IMR-90 (cell line): ENCODE measurements at regions not wholly inside any gene's neighbourhood (a gene's known extent, or its start where the extent isn't known, plus 50 kb on each side); places are given as distances from the start of the nearest gene placed in this dataset.

Source experiments
- ATAC-seq: fragments of 200-7000 bp; cut with Tn5 transposase; 2 replicates; pipeline ENCODE4 v1.9.1; 2020; ENCODE audit warnings: low read depth, mild to moderate bottlenecking, moderate library complexity
- BruUV-seq: library from RNA; stranded (reverse); fragments of 400-500 nt; replicated peaks from 2 replicates; lab custom pipeline; 2021; lab: Mats Ljungman, UMichigan
- CTCF ChIA-PET: fragments of 300-600 bp; formaldehyde crosslinking; extraction: SDS; loops from one replicate; lab custom pipeline; 2021; ENCODE audit warnings: antibody characterized with exemption; lab: Yijun Ruan, JAX
- POLR2A ChIA-PET: fragments of 300-600 bp; sonication (Branson Sonifier 250); formaldehyde crosslinking; loops from one replicate; lab custom pipeline; 2022; ENCODE audit warnings: antibody characterized with exemption; ENCODE audit not compliant: unreplicated experiment; lab: Charles Lee
- DNase-seq: peaks from one replicate; pipeline ENCODE4 v3.0.0; 2013
- H2AFZ ChIP-seq: replicated peaks from 2 replicates; pipeline ENCODE3; 2013; ENCODE audit warnings: low read length, mild to moderate bottlenecking; ENCODE audit not compliant: poor library complexity
- H2AK5ac ChIP-seq: 2 replicates; pipeline ENCODE4 v1.6.1; 2013; ENCODE audit warnings: low read depth, low read length, inconsistent platforms
- H2AK9ac ChIP-seq: replicated peaks from 2 replicates; pipeline ENCODE3; 2013; ENCODE audit warnings: mild to moderate bottlenecking, low read depth, low read length, moderate library complexity; ENCODE audit not compliant: poor library complexity
- H2BK120ac ChIP-seq: 2 replicates; pipeline ENCODE4 v1.6.1; 2013; ENCODE audit warnings: low read depth, low read length, inconsistent platforms
- H2BK15ac ChIP-seq: 3 replicates; pipeline ENCODE4 v1.6.1; 2013; ENCODE audit warnings: low read depth, low read length, inconsistent platforms
- H2BK20ac ChIP-seq: 2 replicates; pipeline ENCODE4 v1.6.1; 2013; ENCODE audit warnings: low read depth, mild to moderate bottlenecking, inconsistent platforms, low read length, moderate library complexity
- H2BK5ac ChIP-seq: 2 replicates; pipeline ENCODE4 v1.6.1; 2013; ENCODE audit warnings: mild to moderate bottlenecking, low read depth, low read length, inconsistent platforms; ENCODE audit not compliant: poor library complexity, severe bottlenecking
- H3K14ac ChIP-seq: replicated peaks from 2 replicates; pipeline ENCODE4 v1.6.1; 2013; ENCODE audit warnings: low read depth, low read length, inconsistent platforms
- H3K18ac ChIP-seq: 2 replicates; pipeline ENCODE4 v1.6.1; 2013; ENCODE audit warnings: low read depth, low read length, control low read depth
- H3K23ac ChIP-seq: 2 replicates; pipeline ENCODE4 v1.6.1; 2013; ENCODE audit warnings: low read depth, low read length, inconsistent platforms
- H3K27ac ChIP-seq: 2 replicates; pipeline ENCODE4 v1.5.1; 2013; ENCODE audit warnings: mild to moderate bottlenecking, control low read depth, low read length; ENCODE audit not compliant: insufficient read depth
- H3K27me3 ChIP-seq: 2 replicates; pipeline ENCODE4 v1.6.1; 2013; ENCODE audit warnings: low read length; ENCODE audit not compliant: control insufficient read depth, insufficient read depth
- H3K36me3 ChIP-seq: 2 replicates; pipeline ENCODE4 v1.6.1; 2013; ENCODE audit warnings: low read length, mixed read lengths; ENCODE audit not compliant: control insufficient read depth, insufficient read depth
- H3K4ac ChIP-seq: 2 replicates; pipeline ENCODE4 v1.6.1; 2013; ENCODE audit warnings: low read depth, low read length, inconsistent platforms
- H3K4me1 ChIP-seq: 2 replicates; pipeline ENCODE4 v1.6.1; 2013; ENCODE audit warnings: low read length, mixed read lengths; ENCODE audit not compliant: control insufficient read depth, insufficient read depth
- H3K4me2 ChIP-seq: 2 replicates; pipeline ENCODE4 v1.6.1; 2013; ENCODE audit warnings: low read depth, mild to moderate bottlenecking, control low read depth, low read length, moderate library complexity
- H3K4me3 ChIP-seq: 2 replicates; pipeline ENCODE4 v1.5.1; 2013; ENCODE audit warnings: low read depth, mild to moderate bottlenecking, control low read depth, low read length, moderate library complexity; ENCODE audit not compliant: insufficient read depth
- H3K56ac ChIP-seq: 2 replicates; pipeline ENCODE4 v1.6.1; 2013; ENCODE audit warnings: low read length, inconsistent platforms; ENCODE audit not compliant: insufficient read depth; ENCODE audit errors: extremely low read depth
- H3K79me1 ChIP-seq, 2 experiments: 2 replicates each; pipeline ENCODE4 v1.6.1; 2013; ENCODE audit warnings: low read length in 2 of 2, inconsistent platforms in 1 of 2, low read depth in 1 of 2
- H3K9ac ChIP-seq: 2 replicates; pipeline ENCODE4 v1.6.1; 2013; ENCODE audit warnings: low read depth, low read length, control low read depth
- H3K9me1 ChIP-seq: 2 replicates; pipeline ENCODE4 v1.6.1; 2013; ENCODE audit warnings: low read length, inconsistent platforms; ENCODE audit not compliant: insufficient read depth
- H3K9me3 ChIP-seq: 2 replicates; pipeline ENCODE4 v1.6.1; 2013; ENCODE audit warnings: low read length; ENCODE audit not compliant: control insufficient read depth, insufficient read depth
- H4K20me1 ChIP-seq: 2 replicates; pipeline ENCODE4 v1.6.1; 2013; ENCODE audit warnings: low read length, inconsistent platforms; ENCODE audit not compliant: insufficient read depth
- H4K5ac ChIP-seq: 2 replicates; pipeline ENCODE4 v1.6.1; 2013; ENCODE audit warnings: mild to moderate bottlenecking, low read depth, low read length, control low read depth
- H4K8ac ChIP-seq, 2 experiments: 2 replicates each; pipeline ENCODE4 v1.6.1; 2013; ENCODE audit warnings: low read depth in 2 of 2, low read length in 2 of 2, control low read depth in 1 of 2, inconsistent platforms in 1 of 2
- H4K91ac ChIP-seq: 2 replicates; pipeline ENCODE4 v1.6.1; 2013; ENCODE audit warnings: low read depth, low read length, inconsistent platforms; ENCODE audit not compliant: insufficient read depth
- BHLHE40 ChIP-seq: fragments of 150-350 bp; IDR thresholded peaks from 2 replicates; pipeline ENCODE4 v1.6.1; 2016; ENCODE audit warnings: mild to moderate bottlenecking, low read depth, low read length
- CEBPB ChIP-seq: IDR thresholded peaks from 2 replicates; pipeline ENCODE4 v1.6.1; 2012; ENCODE audit warnings: low read depth, low read length, improper control_type of control experiment
- CHD1 ChIP-seq: IDR thresholded peaks from 2 replicates; pipeline ENCODE4 v1.6.1; 2012; ENCODE audit warnings: low read depth, low read length, improper control_type of control experiment
- FOS ChIP-seq: fragments of 150-350 bp; IDR thresholded peaks from 2 replicates; pipeline ENCODE4 v1.6.1; 2016; ENCODE audit warnings: low read depth, low read length
- MAFK ChIP-seq: IDR thresholded peaks from 2 replicates; pipeline ENCODE4 v1.6.1; 2012; ENCODE audit warnings: low read depth, low read length, improper control_type of control experiment
- MAZ ChIP-seq: IDR thresholded peaks from 2 replicates; pipeline ENCODE4 v1.6.1; 2012; ENCODE audit warnings: low read depth, mild to moderate bottlenecking, low read length, improper control_type of control experiment, moderate library complexity, borderline replicate concordance
- MXI1 ChIP-seq: IDR thresholded peaks from 2 replicates; pipeline ENCODE4 v1.6.1; 2012; ENCODE audit warnings: low read depth, mild to moderate bottlenecking, low read length, moderate library complexity, borderline replicate concordance
- NFE2L2 ChIP-seq: fragments of 150-350 bp; IDR thresholded peaks from 2 replicates; pipeline ENCODE4 v1.6.1; 2016; ENCODE audit warnings: low read depth, mild to moderate bottlenecking, low read length
- POLR2A ChIP-seq: IDR thresholded peaks from 2 replicates; pipeline ENCODE4 v1.6.1; 2012; ENCODE audit warnings: mild to moderate bottlenecking, low read depth, low read length
- RAD21 ChIP-seq: IDR thresholded peaks from 2 replicates; pipeline ENCODE4 v1.6.1; 2012; ENCODE audit warnings: low read length, improper control_type of control experiment
- RCOR1 ChIP-seq: IDR thresholded peaks from 2 replicates; pipeline ENCODE4 v1.6.1; 2012; ENCODE audit warnings: mild to moderate bottlenecking, low read length, improper control_type of control experiment; ENCODE audit not compliant: insufficient replicate concordance
- RFX5 ChIP-seq: IDR thresholded peaks from 2 replicates; pipeline ENCODE4 v1.8.0; 2012; ENCODE audit warnings: low read depth, mild to moderate bottlenecking, low read length, moderate library complexity
- SMC3 ChIP-seq: fragments of 150-350 bp; IDR thresholded peaks from 2 replicates; pipeline ENCODE4 v1.6.1; 2016; ENCODE audit warnings: low read depth, mild to moderate bottlenecking, antibody characterized with exemption, low read length, moderate library complexity
- WGBS, 2 experiments: methylation state at CpG; one replicate each; pipeline versions ENCODE4 v1.1.5 to v1.1.7; 2013; ENCODE audit warnings: missing lambda C conversion rate in 2 of 2; ENCODE audit not compliant: insufficient read length in 1 of 2; ENCODE audit errors: extremely low coverage in 2 of 2; 5-methylcytosine and 5-hydroxymethylcytosine counted together
- dilution Hi-C: fragments of 300-500 bp; cut with HindIII; formaldehyde crosslinking; loops from one replicate; pipeline ENCODE4 v1.14.3; 2018; ENCODE audit warnings: low sequenced_read_pairs; ENCODE audit not compliant: unreplicated experiment
- in situ Hi-C: fragments of 300-500 bp; cut with MboI; formaldehyde crosslinking; loops from 3 replicates; pipeline ENCODE4 v1.14.3; 2019; ENCODE audit warnings: low sequenced_read_pairs, inconsistent platforms, mixed read lengths
- intact Hi-C: fragments of 100-400 bp; cut with micrococcal nuclease; formaldehyde crosslinking; loops from 2 replicates; pipeline ENCODE4 v1.10.0; 2022
- TF ChIP-seq, protein P1 (sequence below): fragments of 150-350 bp; IDR thresholded peaks from 2 replicates; pipeline ENCODE4 v1.6.1; 2017; ENCODE audit warnings: mild to moderate bottlenecking, antibody characterized with exemption, low read length, low read depth
- TF ChIP-seq, protein P2 (sequence below): fragments of 150-350 bp; IDR thresholded peaks from 2 replicates; pipeline ENCODE4 v1.6.1; 2016; ENCODE audit warnings: low read depth, mild to moderate bottlenecking, low read length, moderate library complexity, borderline replicate concordance
- TF ChIP-seq, protein P3 (sequence below): conservative IDR thresholded peaks from 2 replicates; pipeline ENCODE4 v1.5.1; 2012; ENCODE audit warnings: mild to moderate bottlenecking, low read depth, low read length, improper control_type of control experiment

DNA sequence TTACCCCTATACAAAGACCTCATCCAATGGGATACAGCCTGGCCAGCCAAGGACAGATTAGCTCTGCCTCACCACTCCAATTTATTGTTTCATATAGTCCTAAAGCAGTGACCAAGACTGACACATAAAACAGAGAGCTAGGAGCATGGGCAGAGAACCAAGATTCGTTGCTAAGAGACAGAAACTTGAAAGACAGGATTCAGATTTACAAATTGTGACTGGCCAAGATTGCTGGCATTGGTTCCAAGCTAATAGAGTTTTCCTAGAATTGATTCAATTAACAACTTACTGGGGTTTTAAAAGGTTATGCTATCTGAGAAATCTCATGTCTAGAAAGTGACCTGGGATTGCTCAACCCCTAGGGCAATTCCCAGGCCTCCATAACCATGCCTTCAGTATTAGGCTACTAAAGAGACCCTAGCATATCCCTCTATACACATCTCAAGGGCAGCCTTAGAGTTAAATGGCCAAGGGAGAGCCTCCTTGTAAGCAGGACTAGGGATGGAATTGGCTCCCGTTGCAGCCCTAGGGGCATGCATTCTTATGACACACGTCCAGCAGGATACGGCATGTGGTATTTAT lies 75.6 kb downstream of the ICOS start:
- ATAC-seq (no peak), DNase-seq (no peak)
- POLR2A ChIA-PET = no interaction called here
- no peak overlapping the region for H2BK120ac ChIP-seq
- no peak overlapping the region for H4K8ac ChIP-seq
- H2AK5ac ChIP-seq = no peak overlapping the region
- no peaks in the 10 kb centered on the region for H4K20me1 ChIP-seq
- no peaks in the 10 kb centered on the region for H3K9me3 ChIP-seq
- no peaks in the 10 kb centered on the region for H3K79me1 ChIP-seq
- CTCF ChIA-PET = no interaction called here
- no peak overlapping the region for H3K9ac ChIP-seq
- in situ Hi-C loops (no loop called here), intact Hi-C loops (no loop called here), dilution Hi-C loops (no loop called here)
- no peak overlapping the region for H3K4me2 ChIP-seq
- H2AK9ac ChIP-seq = no peak overlapping the region
- H2AFZ ChIP-seq = no peak overlapping the region
- no peak overlapping the region for H2BK20ac ChIP-seq
- H4K91ac ChIP-seq = no peak overlapping the region
- H3K36me3 ChIP-seq = no peaks in the 10 kb centered on the region
- WGBS, 2 experiments = 17% methylated on average over 1 of the region's 4 CpGs; no CpG with 5 or more reads in 1 of the 2 experiments
- no peak overlapping the region for H2BK5ac ChIP-seq
- H3K56ac ChIP-seq = no peak overlapping the region
- BruUV-seq = no TSS peak
- no peak overlapping the region for H2BK15ac ChIP-seq
- H3K4me3 ChIP-seq = no peak overlapping the region
- no peak overlapping the region for H3K27ac ChIP-seq
- no peak overlapping the region for H3K23ac ChIP-seq
- TF ChIP-seq RAD21 (no peak), CHD1 (no peak), NFE2L2 (no peak), MAZ (no peak), MAFK (no peak), SMC3 (no peak), POLR2A (no peak), BHLHE40 (no peak), FOS (no peak), CEBPB (no peak), RFX5 (no peak), RCOR1 (no peak), MXI1 (no peak)
- TF ChIP-seq, protein P1, sequence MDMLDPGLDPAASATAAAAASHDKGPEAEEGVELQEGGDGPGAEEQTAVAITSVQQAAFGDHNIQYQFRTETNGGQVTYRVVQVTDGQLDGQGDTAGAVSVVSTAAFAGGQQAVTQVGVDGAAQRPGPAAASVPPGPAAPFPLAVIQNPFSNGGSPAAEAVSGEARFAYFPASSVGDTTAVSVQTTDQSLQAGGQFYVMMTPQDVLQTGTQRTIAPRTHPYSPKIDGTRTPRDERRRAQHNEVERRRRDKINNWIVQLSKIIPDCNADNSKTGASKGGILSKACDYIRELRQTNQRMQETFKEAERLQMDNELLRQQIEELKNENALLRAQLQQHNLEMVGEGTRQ = no peak
- TF ChIP-seq, protein P2, sequence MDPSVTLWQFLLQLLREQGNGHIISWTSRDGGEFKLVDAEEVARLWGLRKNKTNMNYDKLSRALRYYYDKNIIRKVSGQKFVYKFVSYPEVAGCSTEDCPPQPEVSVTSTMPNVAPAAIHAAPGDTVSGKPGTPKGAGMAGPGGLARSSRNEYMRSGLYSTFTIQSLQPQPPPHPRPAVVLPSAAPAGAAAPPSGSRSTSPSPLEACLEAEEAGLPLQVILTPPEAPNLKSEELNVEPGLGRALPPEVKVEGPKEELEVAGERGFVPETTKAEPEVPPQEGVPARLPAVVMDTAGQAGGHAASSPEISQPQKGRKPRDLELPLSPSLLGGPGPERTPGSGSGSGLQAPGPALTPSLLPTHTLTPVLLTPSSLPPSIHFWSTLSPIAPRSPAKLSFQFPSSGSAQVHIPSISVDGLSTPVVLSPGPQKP = no peak
- TF ChIP-seq, protein P3, sequence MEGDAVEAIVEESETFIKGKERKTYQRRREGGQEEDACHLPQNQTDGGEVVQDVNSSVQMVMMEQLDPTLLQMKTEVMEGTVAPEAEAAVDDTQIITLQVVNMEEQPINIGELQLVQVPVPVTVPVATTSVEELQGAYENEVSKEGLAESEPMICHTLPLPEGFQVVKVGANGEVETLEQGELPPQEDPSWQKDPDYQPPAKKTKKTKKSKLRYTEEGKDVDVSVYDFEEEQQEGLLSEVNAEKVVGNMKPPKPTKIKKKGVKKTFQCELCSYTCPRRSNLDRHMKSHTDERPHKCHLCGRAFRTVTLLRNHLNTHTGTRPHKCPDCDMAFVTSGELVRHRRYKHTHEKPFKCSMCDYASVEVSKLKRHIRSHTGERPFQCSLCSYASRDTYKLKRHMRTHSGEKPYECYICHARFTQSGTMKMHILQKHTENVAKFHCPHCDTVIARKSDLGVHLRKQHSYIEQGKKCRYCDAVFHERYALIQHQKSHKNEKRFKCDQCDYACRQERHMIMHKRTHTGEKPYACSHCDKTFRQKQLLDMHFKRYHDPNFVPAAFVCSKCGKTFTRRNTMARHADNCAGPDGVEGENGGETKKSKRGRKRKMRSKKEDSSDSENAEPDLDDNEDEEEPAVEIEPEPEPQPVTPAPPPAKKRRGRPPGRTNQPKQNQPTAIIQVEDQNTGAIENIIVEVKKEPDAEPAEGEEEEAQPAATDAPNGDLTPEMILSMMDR = no peak
- H3K4me1 ChIP-seq = no peaks in the 10 kb centered on the region
- peaks cover 6% of the 10 kb centered on the region for H3K27me3 ChIP-seq
- no peak overlapping the region for H3K18ac ChIP-seq
- no peak overlapping the region for H4K5ac ChIP-seq
- no peak overlapping the region for H3K14ac ChIP-seq
- H3K4ac ChIP-seq = no peak overlapping the region
- no peaks in the 10 kb centered on the region for H3K9me1 ChIP-seq
